GM12878 (cell line): ENCODE measurements at regions not wholly inside any gene's neighbourhood (a gene's known extent, or its start where the extent isn't known, plus 50 kb on each side); places are given as distances from the start of the nearest gene placed in this dataset.

ENCODE experiments used
- ATAC-seq: fragments of 200-7000 bp; cut with Tn5 transposase; 3 replicates; pipeline ENCODE4 v1.9.1; 2020; ENCODE audit warnings: mild to moderate bottlenecking, moderate library complexity
- BruUV-seq: library from RNA; stranded (reverse); fragments of 400-500 nt; replicated peaks from 2 replicates; lab custom pipeline; 2021; lab: Mats Ljungman, UMichigan
- CTCF ChIA-PET: fragments of 300-600 bp; sonication (Branson Sonifier 250); formaldehyde crosslinking; extraction: SDS; loops from one replicate; lab custom pipeline; 2021; ENCODE audit warnings: inconsistent platforms; lab: Yijun Ruan, JAX
- POLR2A ChIA-PET: fragments of 350-600 bp; formaldehyde crosslinking; extraction: SDS; loops from one replicate; lab custom pipeline; 2021; ENCODE audit warnings: inconsistent platforms; lab: Charles Lee
- RAD21 ChIA-PET: fragments of 300-600 bp; sonication (Branson Sonifier 250); formaldehyde crosslinking; loops from one replicate; lab custom pipeline; 2023; ENCODE audit warnings: antibody characterized with exemption; ENCODE audit not compliant: unreplicated experiment; lab: Charles Lee
- SMC1A ChIA-PET: fragments of 300-600 bp; sonication (Branson Sonifier 250); formaldehyde crosslinking; loops from one replicate; lab custom pipeline; 2023; ENCODE audit not compliant: unreplicated experiment, uncharacterized antibody; lab: Charles Lee
- DNase-seq: peaks from one replicate; pipeline ENCODE4 v3.0.0-alpha.2; 2011; ENCODE audit warnings: low read depth, low spot score
- FAIRE-seq: peaks from 3 replicates; lab custom pipeline; 2011; peaks lifted over from hg19 to GRCh38; lab: Jason Lieb, UNC
- H2AFZ ChIP-seq: 2 replicates; pipeline ENCODE4 v1.6.0; 2011; ENCODE audit warnings: low read depth, low read length, control low read depth; ENCODE audit not compliant: control insufficient read depth
- H3K27ac ChIP-seq: 2 replicates; pipeline ENCODE4 v1.5.1; 2011; ENCODE audit warnings: control low read depth; ENCODE audit not compliant: control insufficient read depth, insufficient read depth
- H3K27me3 ChIP-seq, 2 experiments: replicated peaks in 1 of 2; 2 replicates each; pipeline versions ENCODE4 v1.6.0 to v1.6.1; 2011; ENCODE audit warnings: low read length in 1 of 2; ENCODE audit not compliant: control insufficient read depth in 2 of 2, insufficient read depth in 2 of 2
- H3K36me3 ChIP-seq, 2 experiments: 2 replicates each; pipeline ENCODE4 v1.5.1; 2011; ENCODE audit warnings: low read length in 1 of 2; ENCODE audit not compliant: control insufficient read depth in 2 of 2, insufficient read depth in 2 of 2
- H3K4me1 ChIP-seq: 2 replicates; pipeline ENCODE4 v1.6.1; 2011; ENCODE audit warnings: mild to moderate bottlenecking, low read length, moderate library complexity, mixed read lengths; ENCODE audit not compliant: control insufficient read depth, insufficient read depth
- H3K4me2 ChIP-seq: 2 replicates; pipeline ENCODE4 v1.6.0; 2011; ENCODE audit warnings: control low read depth; ENCODE audit not compliant: control insufficient read depth, insufficient read depth
- H3K4me3 ChIP-seq: fragments of 200-600 bp; sonication (generic); 2 replicates; pipeline ENCODE4 v1.5.1; 2016
- H3K79me2 ChIP-seq: 2 replicates; pipeline ENCODE4 v1.6.0; 2011; ENCODE audit warnings: low read length; ENCODE audit not compliant: control insufficient read depth, insufficient read depth
- H3K9ac ChIP-seq: 2 replicates; pipeline ENCODE4 v1.8.0; 2011; ENCODE audit warnings: low read length, control low read depth, mixed read lengths; ENCODE audit not compliant: control insufficient read depth, insufficient read depth
- H3K9me3 ChIP-seq: replicated peaks from 3 replicates; pipeline ENCODE4 v1.5.1; 2011; ENCODE audit warnings: mild to moderate bottlenecking, low read length; ENCODE audit not compliant: control insufficient read depth, insufficient read depth
- H4K20me1 ChIP-seq: 2 replicates; pipeline ENCODE4 v1.6.0; 2011; ENCODE audit not compliant: control insufficient read depth, insufficient read depth
- BCLAF1 ChIP-seq: fragments of 450-650 bp; IDR thresholded peaks from 2 replicates; pipeline ENCODE4 v1.6.1; 2017; ENCODE audit warnings: antibody characterized with exemption, mild to moderate bottlenecking, moderate library complexity
- FOS ChIP-seq: IDR thresholded peaks from 3 replicates; pipeline ENCODE4 v1.6.1; 2011; ENCODE audit warnings: borderline replicate concordance; ENCODE audit not compliant: insufficient read length; ENCODE audit errors: extremely low read depth
- MEF2A ChIP-seq: IDR thresholded peaks from 2 replicates; pipeline ENCODE4 v1.6.1; 2011; ENCODE audit warnings: low read depth, mild to moderate bottlenecking, low read length, moderate library complexity; ENCODE audit not compliant: insufficient read depth
- NFIC ChIP-seq: IDR thresholded peaks from 2 replicates; pipeline ENCODE4 v1.6.1; 2012; ENCODE audit warnings: low read depth, mild to moderate bottlenecking, inconsistent platforms, low read length, moderate library complexity
- NR2C1 ChIP-seq: fragments of 450-650 bp; IDR thresholded peaks from 2 replicates; pipeline ENCODE4 v1.6.1; 2017; ENCODE audit warnings: antibody characterized with exemption, mild to moderate bottlenecking, moderate library complexity
- NRF1 ChIP-seq: conservative IDR thresholded peaks from 2 replicates; pipeline ENCODE4 v1.6.1; 2011; ENCODE audit warnings: mild to moderate bottlenecking, low read depth, low read length, improper control_type of control experiment
- PKNOX1 ChIP-seq: fragments of 450-650 bp; IDR thresholded peaks from 2 replicates; pipeline ENCODE4 v1.6.1; 2016; ENCODE audit warnings: mild to moderate bottlenecking
- SIX5 ChIP-seq: IDR thresholded peaks from 2 replicates; pipeline ENCODE4 v1.6.1; 2011; ENCODE audit warnings: mild to moderate bottlenecking, low read depth, low read length, moderate library complexity; ENCODE audit not compliant: severe bottlenecking
- SP1 ChIP-seq: IDR thresholded peaks from one replicate; pipeline ENCODE4 v1.6.1; 2011; ENCODE audit warnings: low read depth, low read length
- TCF12 ChIP-seq: IDR thresholded peaks from 2 replicates; pipeline ENCODE4 v1.6.1; 2011; ENCODE audit warnings: low read depth, mild to moderate bottlenecking, low read length
- ZBTB4 ChIP-seq: fragments of 450-650 bp; formaldehyde crosslinking; IDR thresholded peaks from 2 replicates; pipeline ENCODE4 v1.4.0; 2022; ENCODE audit warnings: mild to moderate bottlenecking, moderate library complexity
- ZNF592 ChIP-seq: fragments of 450-650 bp; IDR thresholded peaks from 2 replicates; pipeline ENCODE4 v1.6.1; 2017; ENCODE audit warnings: mild to moderate bottlenecking, moderate library complexity
- WGBS: methylation state at CpG from one replicate; pipeline ENCODE4 v1.1.6; 2016; ENCODE audit warnings: low lambda C conversion rate; ENCODE audit not compliant: insufficient replicate concordance, insufficient coverage; ENCODE audit errors: missing lambda C conversion rate; 5-methylcytosine and 5-hydroxymethylcytosine counted together
- in situ Hi-C: fragments of 300-500 bp; cut with MboI; formaldehyde crosslinking; loops from 9 replicates; pipeline ENCODE4 v1.14.3; 2018; ENCODE audit warnings: mixed read lengths
- intact Hi-C: fragments of 100-400 bp; cut with micrococcal nuclease; formaldehyde crosslinking; loops from one replicate; pipeline ENCODE4 v1.14.2; 2022; ENCODE audit not compliant: unreplicated experiment

- FAIRE-seq = no peak
- DNase-seq = no peak
- ChIA-PET SMC1A (interaction anchor here (0.9 to 3.2 kb wide), 5 partner anchors 17 to 40 kb away, joined by 3 to 18 read pairs (median 4); no protein-coding TSS in a partner anchor), POLR2A (interaction anchor here (0.5 to 3.4 kb wide), 5 partner anchors 10 to 257 kb away, joined by 3 to 16 read pairs (median 4); no protein-coding TSS in a partner anchor), RAD21 (interaction anchor here (1.5 kb wide), 1 partner anchor 25 kb away, joined by 3 read pairs; no protein-coding TSS in a partner anchor), CTCF (interaction anchor here (1.8 to 2.9 kb wide), 2 partner anchors 11 to 67 kb away, joined by 5 to 15 read pairs; no protein-coding TSS in a partner anchor)
- no TSS peak for BruUV-seq
- H3K9me3 ChIP-seq = no peaks in the 10 kb centered on the region
- peaks cover 15% of the 10 kb centered on the region for H3K4me1 ChIP-seq
- no peak overlapping the region for H3K4me3 ChIP-seq
- H2AFZ ChIP-seq = no peak overlapping the region
- ATAC-seq = no peak
- no peak overlapping the region for H3K9ac ChIP-seq
- no peaks in the 10 kb centered on the region for H3K27me3 ChIP-seq
- H4K20me1 ChIP-seq = no peaks in the 10 kb centered on the region
- no peak overlapping the region for H3K27ac ChIP-seq
- WGBS = 98% methylated on average over 3 of the region's 3 CpGs
- no peaks in the 10 kb centered on the region for H3K79me2 ChIP-seq
- intact Hi-C loops = no loop called here
- no peaks in the 10 kb centered on the region for H3K36me3 ChIP-seq
- no peak overlapping the region for H3K4me2 ChIP-seq
- in situ Hi-C loops = no loop called here
- no peak for TF ChIP-seq NRF1
- TF ChIP-seq SIX5 = no peak
- TF ChIP-seq ZNF592 = no peak
- no peak for TF ChIP-seq MEF2A
- TF ChIP-seq TCF12 = no peak
- TF ChIP-seq NFIC = no peak
- TF ChIP-seq NR2C1 = no peak
- TF ChIP-seq FOS = no peak
- no peak for TF ChIP-seq SP1
- TF ChIP-seq ZBTB4 = no peak
- no peak for TF ChIP-seq PKNOX1
- TF ChIP-seq BCLAF1 = no peak
Measured at GRCh38 chr14:73795466-73795865, 56.2 kb upstream of the PTGR2 start.
